ENCODE measurements at regions not wholly inside any gene's neighbourhood (a gene's known extent, or its start where the extent isn't known, plus 50 kb on each side); places are given as distances from the start of the nearest gene placed in this dataset.
"Not testable (repeated sequence)": the region's sequence is repeated elsewhere in the genome, so short reads cannot be mapped to it uniquely, and the experiment has no call there.

- H3K36me3 ChIP-seq (replicated peaks in 1 of 2; ENCODE audit: control extremely low read depth in 1 of 2, control insufficient read depth in 1 of 2, extremely low read depth in 1 of 2, insufficient read depth in 2 of 2, low read length in 1 of 2); H3K4me3 ChIP-seq (ENCODE audit: control extremely low read depth in 1 of 5, extremely low read depth in 1 of 5, insufficient read depth in 1 of 5, low read depth in 2 of 5, low read length in 4 of 5); H3K9ac ChIP-seq (ENCODE audit: low read length); CTCF ChIA-PET; H3K79me2 ChIP-seq (ENCODE audit: control insufficient read depth, insufficient read depth, low read length); H2AFZ ChIP-seq (ENCODE audit: insufficient read depth, low read depth, low read length, poor library complexity, severe bottlenecking); H3K27me3 Mint-ChIP-seq; DNase-seq; H3K27ac ChIP-seq (ENCODE audit: low read length in 2 of 2); H3K4me2 ChIP-seq (replicated peaks; ENCODE audit: low read depth, low read length, poor library complexity, severe bottlenecking); H3K4me3 Mint-ChIP-seq; H3K4me1 ChIP-seq (ENCODE audit: control insufficient read depth in 2 of 2, insufficient read depth in 2 of 2, low read length in 2 of 2); ATAC-seq (ENCODE audit: low read depth); H3K27ac Mint-ChIP-seq; H3K27me3 ChIP-seq (replicated peaks in 1 of 4; ENCODE audit: control extremely low read depth in 1 of 4, control insufficient read depth in 3 of 4, insufficient read depth in 4 of 4, low read length in 3 of 4); H3K4me1 Mint-ChIP-seq; H4K20me1 ChIP-seq (ENCODE audit: control insufficient read depth, insufficient read depth, low read length, poor library complexity, severe bottlenecking); intact Hi-C loops (cut with micrococcal nuclease); POLR2A ChIA-PET: not testable (repeated sequence)
- peaks cover 2 to 55% (median 21%) of the 10 kb centered on the region in 3 donors for H3K9me3 ChIP-seq (ENCODE audit: control extremely low read depth in 1 of 3, control insufficient read depth in 2 of 3, insufficient read depth in 1 of 3, low read length in 2 of 3)
- WGBS (ENCODE audit: insufficient coverage) = 91% methylated on average over 3 of the region's 6 CpGs
- H3K9me3 Mint-ChIP-seq (ENCODE audit: insufficient read depth) = peaks cover 37% of the 10 kb centered on the region
Measured at GRCh38 chr4:49156309-49156708, 170.2 kb downstream of the CWH43 start.

DNA sequence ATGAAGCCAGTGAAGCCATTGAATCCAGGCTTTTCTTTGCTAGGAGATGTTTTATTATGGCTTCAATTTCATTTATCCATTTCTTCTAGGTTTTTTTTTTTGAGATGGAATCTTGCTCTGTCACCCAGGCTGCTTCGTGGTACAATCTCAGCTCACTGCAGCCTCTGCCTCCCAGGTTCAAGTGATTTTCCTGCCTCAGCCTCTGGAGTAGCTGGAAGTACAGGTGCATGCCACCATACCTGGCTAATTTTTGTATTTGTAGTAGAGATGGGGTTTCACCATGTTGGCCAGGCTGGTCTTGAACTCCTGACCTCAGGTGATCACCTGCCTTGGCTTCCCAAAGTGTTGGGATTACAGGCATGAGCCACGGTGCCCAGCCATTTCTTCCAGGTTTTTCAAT lies 171.6 kb downstream of the CWH43 start:
- 46% methylated on average over 1 of the region's 2 CpGs for WGBS (ENCODE audit: insufficient coverage)
- H3K4me3 Mint-ChIP-seq; H3K9ac ChIP-seq (ENCODE audit: low read length); intact Hi-C loops (cut with micrococcal nuclease); DNase-seq; H3K27ac Mint-ChIP-seq; H3K79me2 ChIP-seq (ENCODE audit: control insufficient read depth, insufficient read depth, low read length); H3K36me3 ChIP-seq (replicated peaks in 1 of 2; ENCODE audit: control extremely low read depth in 1 of 2, control insufficient read depth in 1 of 2, extremely low read depth in 1 of 2, insufficient read depth in 2 of 2, low read length in 1 of 2); CTCF ChIA-PET; H3K4me1 ChIP-seq (ENCODE audit: control insufficient read depth in 2 of 2, insufficient read depth in 2 of 2, low read length in 2 of 2); ATAC-seq (ENCODE audit: low read depth); H2AFZ ChIP-seq (ENCODE audit: insufficient read depth, low read depth, low read length, poor library complexity, severe bottlenecking); H3K4me2 ChIP-seq (replicated peaks; ENCODE audit: low read depth, low read length, poor library complexity, severe bottlenecking); H3K27ac ChIP-seq (ENCODE audit: low read length in 2 of 2); H3K4me3 ChIP-seq (ENCODE audit: control extremely low read depth in 1 of 5, extremely low read depth in 1 of 5, insufficient read depth in 1 of 5, low read depth in 2 of 5, low read length in 4 of 5); H3K4me1 Mint-ChIP-seq; POLR2A ChIA-PET; H4K20me1 ChIP-seq (ENCODE audit: control insufficient read depth, insufficient read depth, low read length, poor library complexity, severe bottlenecking); H3K27me3 Mint-ChIP-seq; H3K27me3 ChIP-seq (replicated peaks in 1 of 4; ENCODE audit: control extremely low read depth in 1 of 4, control insufficient read depth in 3 of 4, insufficient read depth in 4 of 4, low read length in 3 of 4): not testable (repeated sequence)
- H3K9me3 Mint-ChIP-seq (ENCODE audit: insufficient read depth) = peaks cover 35% of the 10 kb centered on the region
- H3K9me3 ChIP-seq (ENCODE audit: control extremely low read depth in 1 of 3, control insufficient read depth in 2 of 3, insufficient read depth in 1 of 3, low read length in 2 of 3) = peaks cover 2 to 44% (median 19%) of the 10 kb centered on the region in 3 donors

DNA sequence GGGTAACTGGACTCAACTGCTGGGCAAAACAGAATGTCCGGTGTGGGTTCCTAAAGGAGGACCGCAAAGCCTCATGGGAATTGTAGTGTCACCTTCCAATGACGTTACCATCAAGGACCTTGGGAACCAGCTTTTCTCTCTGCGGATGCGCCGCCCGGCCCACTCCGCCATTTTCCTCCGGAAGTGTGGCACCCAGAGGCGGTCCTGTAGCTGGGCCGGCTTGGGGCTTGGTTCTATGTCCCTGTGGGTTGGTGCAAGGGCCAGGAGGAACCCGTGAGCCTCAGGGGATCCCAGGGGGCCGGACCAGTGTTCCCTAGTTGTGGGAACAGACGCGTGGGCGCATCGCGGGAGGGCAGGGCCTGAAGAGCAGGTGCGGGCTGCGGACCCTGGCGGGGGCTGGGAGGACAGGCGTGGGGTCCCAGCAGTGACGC lies 175.1 kb downstream of the CWH43 start:
- 78% methylated on average over 20 of the region's 23 CpGs for WGBS (ENCODE audit: insufficient coverage)
- H3K4me1 ChIP-seq (ENCODE audit: control insufficient read depth in 2 of 2, insufficient read depth in 2 of 2, low read length in 2 of 2); H3K36me3 ChIP-seq (replicated peaks in 1 of 2; ENCODE audit: control extremely low read depth in 1 of 2, control insufficient read depth in 1 of 2, extremely low read depth in 1 of 2, insufficient read depth in 2 of 2, low read length in 1 of 2); H3K27me3 ChIP-seq (replicated peaks in 1 of 4; ENCODE audit: control extremely low read depth in 1 of 4, control insufficient read depth in 3 of 4, insufficient read depth in 4 of 4, low read length in 3 of 4); H3K79me2 ChIP-seq (ENCODE audit: control insufficient read depth, insufficient read depth, low read length); ATAC-seq (ENCODE audit: low read depth); H3K4me3 ChIP-seq (ENCODE audit: control extremely low read depth in 1 of 5, extremely low read depth in 1 of 5, insufficient read depth in 1 of 5, low read depth in 2 of 5, low read length in 4 of 5); H3K9me3 Mint-ChIP-seq (ENCODE audit: insufficient read depth); H2AFZ ChIP-seq (ENCODE audit: insufficient read depth, low read depth, low read length, poor library complexity, severe bottlenecking); H3K27me3 Mint-ChIP-seq; H4K20me1 ChIP-seq (ENCODE audit: control insufficient read depth, insufficient read depth, low read length, poor library complexity, severe bottlenecking); intact Hi-C loops (cut with micrococcal nuclease); H3K4me3 Mint-ChIP-seq; H3K27ac Mint-ChIP-seq; CTCF ChIA-PET; H3K4me1 Mint-ChIP-seq; DNase-seq; POLR2A ChIA-PET; H3K9ac ChIP-seq (ENCODE audit: low read length); H3K4me2 ChIP-seq (replicated peaks; ENCODE audit: low read depth, low read length, poor library complexity, severe bottlenecking); H3K27ac ChIP-seq (ENCODE audit: low read length in 2 of 2): not testable (repeated sequence)
- H3K9me3 ChIP-seq (ENCODE audit: control extremely low read depth in 1 of 3, control insufficient read depth in 2 of 3, insufficient read depth in 1 of 3, low read length in 2 of 3) = peaks cover 0 to 10% (median 0%) of the 10 kb centered on the region in 3 donors

- CTCF ChIA-PET; H3K4me3 ChIP-seq (ENCODE audit: control extremely low read depth in 1 of 5, extremely low read depth in 1 of 5, insufficient read depth in 1 of 5, low read depth in 2 of 5, low read length in 4 of 5); H3K4me2 ChIP-seq (replicated peaks; ENCODE audit: low read depth, low read length, poor library complexity, severe bottlenecking); H3K4me3 Mint-ChIP-seq; H3K27me3 ChIP-seq (replicated peaks in 1 of 4; ENCODE audit: control extremely low read depth in 1 of 4, control insufficient read depth in 3 of 4, insufficient read depth in 4 of 4, low read length in 3 of 4); H3K79me2 ChIP-seq (ENCODE audit: control insufficient read depth, insufficient read depth, low read length); H4K20me1 ChIP-seq (ENCODE audit: control insufficient read depth, insufficient read depth, low read length, poor library complexity, severe bottlenecking); H3K27ac ChIP-seq (ENCODE audit: low read length in 2 of 2); H3K9me3 ChIP-seq (ENCODE audit: control extremely low read depth in 1 of 3, control insufficient read depth in 2 of 3, insufficient read depth in 1 of 3, low read length in 2 of 3); H3K27ac Mint-ChIP-seq; intact Hi-C loops (cut with micrococcal nuclease); H3K27me3 Mint-ChIP-seq; H3K36me3 ChIP-seq (replicated peaks in 1 of 2; ENCODE audit: control extremely low read depth in 1 of 2, control insufficient read depth in 1 of 2, extremely low read depth in 1 of 2, insufficient read depth in 2 of 2, low read length in 1 of 2); H3K9ac ChIP-seq (ENCODE audit: low read length); ATAC-seq (ENCODE audit: low read depth); H2AFZ ChIP-seq (ENCODE audit: insufficient read depth, low read depth, low read length, poor library complexity, severe bottlenecking); POLR2A ChIA-PET; DNase-seq; H3K4me1 ChIP-seq (ENCODE audit: control insufficient read depth in 2 of 2, insufficient read depth in 2 of 2, low read length in 2 of 2); H3K4me1 Mint-ChIP-seq; H3K9me3 Mint-ChIP-seq (ENCODE audit: insufficient read depth): not testable (repeated sequence)
- 86% methylated on average over 4 of the region's 6 CpGs for WGBS (ENCODE audit: insufficient coverage)
Measured at GRCh38 chr4:49164916-49165315, 178.8 kb downstream of the CWH43 start.
